SK-N-SH (cell line): ENCODE measurements at regions not wholly inside any gene's neighbourhood (a gene's known extent, or its start where the extent isn't known, plus 50 kb on each side); places are given as distances from the start of the nearest gene placed in this dataset.

Experiments
- EZH2phosphoT487 ChIP-seq: fragments of 200-600 bp; sonication (generic); IDR thresholded peaks from 2 replicates; pipeline ENCODE4 v1.6.1; 2017; ENCODE audit warnings: low read depth, mixed run types, mild to moderate bottlenecking, antibody characterized with exemption, moderate library complexity, borderline replicate concordance
- FOSL2 ChIP-seq: IDR thresholded peaks from 2 replicates; pipeline ENCODE4 v1.4.0; 2012; ENCODE audit warnings: low read depth, mild to moderate bottlenecking, moderate library complexity, borderline replicate concordance
- JUND ChIP-seq: IDR thresholded peaks from 2 replicates; pipeline ENCODE4 v1.4.0; 2012
- MXI1 ChIP-seq: IDR thresholded peaks from 2 replicates; pipeline ENCODE4 v1.6.1; 2012; ENCODE audit warnings: mild to moderate bottlenecking, low read depth, low read length, improper control_type of control experiment
- RAD21 ChIP-seq: IDR thresholded peaks from 2 replicates; pipeline ENCODE4 v1.6.1; 2012; ENCODE audit warnings: mild to moderate bottlenecking, low read length
- SIN3A ChIP-seq: IDR thresholded peaks from 2 replicates; pipeline ENCODE4 v1.6.1; 2012; ENCODE audit warnings: low read depth, mild to moderate bottlenecking, low read length, moderate library complexity, borderline replicate concordance
- TAF1 ChIP-seq: IDR thresholded peaks from 2 replicates; pipeline ENCODE4 v1.6.1; 2012; ENCODE audit warnings: low read depth, mild to moderate bottlenecking, low read length, moderate library complexity, borderline replicate concordance
- TEAD4 ChIP-seq: IDR thresholded peaks from 2 replicates; pipeline ENCODE4 v1.4.0; 2012; ENCODE audit warnings: mild to moderate bottlenecking, borderline replicate concordance; ENCODE audit not compliant: insufficient read depth
- TF ChIP-seq, protein P1 (sequence below): IDR thresholded peaks from 2 replicates; pipeline ENCODE4 v1.4.0; 2012; ENCODE audit warnings: low read depth
- TF ChIP-seq, protein P2 (sequence below): fragments of 150-350 bp; IDR thresholded peaks from 2 replicates; pipeline ENCODE4 v1.6.1; 2017; ENCODE audit warnings: antibody characterized with exemption, low read length, low read depth, borderline replicate concordance
- TF ChIP-seq, protein P3 (sequence below): fragments of 200-600 bp; sonication (generic); IDR thresholded peaks from 2 replicates; pipeline ENCODE4 v1.6.1; 2017; ENCODE audit warnings: antibody characterized with exemption, mild to moderate bottlenecking, moderate library complexity

DNA sequence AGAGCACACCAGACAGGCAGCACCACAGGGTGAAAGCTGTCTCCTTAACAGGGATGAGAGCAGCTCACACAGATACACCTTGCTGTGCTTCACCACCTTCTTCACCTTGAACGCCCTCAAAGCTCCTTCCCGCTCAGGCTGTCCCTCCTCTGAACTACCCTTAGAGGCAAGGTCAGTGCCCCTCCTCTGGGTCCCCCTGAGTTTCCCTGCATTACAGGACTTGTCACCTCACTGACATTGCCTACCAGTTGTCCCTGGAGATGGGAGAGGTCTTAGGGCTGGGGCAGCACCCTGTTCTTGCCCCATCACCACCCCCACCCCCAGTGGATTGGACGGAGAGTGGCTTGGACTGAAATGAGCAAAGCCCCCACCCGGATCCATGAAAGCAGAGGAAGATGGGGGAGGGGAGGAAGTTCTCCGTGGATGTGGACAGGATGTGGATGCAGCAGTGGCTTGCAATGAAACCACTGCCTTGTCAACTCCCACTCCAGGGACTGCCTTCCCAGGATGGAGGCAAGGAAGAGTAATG lies 73.2 kb upstream of the CDH5 start:
- TF ChIP-seq, protein P1, sequence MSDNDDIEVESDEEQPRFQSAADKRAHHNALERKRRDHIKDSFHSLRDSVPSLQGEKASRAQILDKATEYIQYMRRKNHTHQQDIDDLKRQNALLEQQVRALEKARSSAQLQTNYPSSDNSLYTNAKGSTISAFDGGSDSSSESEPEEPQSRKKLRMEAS = no peak
- TF ChIP-seq, protein P2, sequence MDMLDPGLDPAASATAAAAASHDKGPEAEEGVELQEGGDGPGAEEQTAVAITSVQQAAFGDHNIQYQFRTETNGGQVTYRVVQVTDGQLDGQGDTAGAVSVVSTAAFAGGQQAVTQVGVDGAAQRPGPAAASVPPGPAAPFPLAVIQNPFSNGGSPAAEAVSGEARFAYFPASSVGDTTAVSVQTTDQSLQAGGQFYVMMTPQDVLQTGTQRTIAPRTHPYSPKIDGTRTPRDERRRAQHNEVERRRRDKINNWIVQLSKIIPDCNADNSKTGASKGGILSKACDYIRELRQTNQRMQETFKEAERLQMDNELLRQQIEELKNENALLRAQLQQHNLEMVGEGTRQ = no peak
- TF ChIP-seq, protein P3, sequence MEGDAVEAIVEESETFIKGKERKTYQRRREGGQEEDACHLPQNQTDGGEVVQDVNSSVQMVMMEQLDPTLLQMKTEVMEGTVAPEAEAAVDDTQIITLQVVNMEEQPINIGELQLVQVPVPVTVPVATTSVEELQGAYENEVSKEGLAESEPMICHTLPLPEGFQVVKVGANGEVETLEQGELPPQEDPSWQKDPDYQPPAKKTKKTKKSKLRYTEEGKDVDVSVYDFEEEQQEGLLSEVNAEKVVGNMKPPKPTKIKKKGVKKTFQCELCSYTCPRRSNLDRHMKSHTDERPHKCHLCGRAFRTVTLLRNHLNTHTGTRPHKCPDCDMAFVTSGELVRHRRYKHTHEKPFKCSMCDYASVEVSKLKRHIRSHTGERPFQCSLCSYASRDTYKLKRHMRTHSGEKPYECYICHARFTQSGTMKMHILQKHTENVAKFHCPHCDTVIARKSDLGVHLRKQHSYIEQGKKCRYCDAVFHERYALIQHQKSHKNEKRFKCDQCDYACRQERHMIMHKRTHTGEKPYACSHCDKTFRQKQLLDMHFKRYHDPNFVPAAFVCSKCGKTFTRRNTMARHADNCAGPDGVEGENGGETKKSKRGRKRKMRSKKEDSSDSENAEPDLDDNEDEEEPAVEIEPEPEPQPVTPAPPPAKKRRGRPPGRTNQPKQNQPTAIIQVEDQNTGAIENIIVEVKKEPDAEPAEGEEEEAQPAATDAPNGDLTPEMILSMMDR = no peak
- TF ChIP-seq FOSL2 (no peak), SIN3A (no peak), MXI1 (no peak), TAF1 (no peak), RAD21 (no peak), EZH2phosphoT487 (no peak), TEAD4 (no peak), JUND (no peak)
